Fibroblast of the conjunctiva (primary cell): ENCODE measurements at regions not wholly inside any gene's neighbourhood (a gene's known extent, or its start where the extent isn't known, plus 50 kb on each side); places are given as distances from the start of the nearest gene placed in this dataset.

ENCODE experiments used
- DNase-seq: peaks from one replicate; pipeline ENCODE4 v3.0.0-alpha.2; 2010; ENCODE audit warnings: low read depth

- no peak for DNase-seq
Observed at GRCh38 chr2:237150186-237150585, 64.5 kb downstream of the COPS8 start.

- DNase-seq: no peak
Observed at GRCh38 chr2:237150831-237151375, 65.2 kb downstream of the COPS8 start.

DNA sequence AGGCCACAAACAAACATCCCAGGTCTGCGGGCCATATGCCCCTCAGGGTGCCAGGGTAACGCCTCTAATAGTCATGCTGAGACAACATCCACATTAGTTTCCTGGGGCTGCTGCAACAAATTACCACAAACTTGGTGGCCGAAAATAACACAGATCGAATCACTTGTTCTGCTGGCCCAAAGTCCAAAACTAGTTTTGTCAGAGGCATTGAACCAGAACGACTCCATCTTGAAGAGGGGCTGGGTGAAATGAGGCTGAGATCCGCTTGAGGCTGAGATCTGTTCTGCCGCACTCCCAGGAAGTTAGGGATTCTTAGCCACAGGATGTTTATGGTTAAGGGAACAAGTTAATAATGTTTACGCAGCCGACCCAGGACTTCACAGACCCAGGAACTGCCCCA lies 66.7 kb downstream of the COPS8 start:
- DNase-seq: no peak

GRCh38 chr2:237153181-237153580 lies 67.5 kb downstream of the COPS8 start:
- DNase-seq: no peak

- DNase-seq: peak; percentile 55
Observed at GRCh38 chr2:237154082-237154638, 68.5 kb downstream of the COPS8 start.

DNA sequence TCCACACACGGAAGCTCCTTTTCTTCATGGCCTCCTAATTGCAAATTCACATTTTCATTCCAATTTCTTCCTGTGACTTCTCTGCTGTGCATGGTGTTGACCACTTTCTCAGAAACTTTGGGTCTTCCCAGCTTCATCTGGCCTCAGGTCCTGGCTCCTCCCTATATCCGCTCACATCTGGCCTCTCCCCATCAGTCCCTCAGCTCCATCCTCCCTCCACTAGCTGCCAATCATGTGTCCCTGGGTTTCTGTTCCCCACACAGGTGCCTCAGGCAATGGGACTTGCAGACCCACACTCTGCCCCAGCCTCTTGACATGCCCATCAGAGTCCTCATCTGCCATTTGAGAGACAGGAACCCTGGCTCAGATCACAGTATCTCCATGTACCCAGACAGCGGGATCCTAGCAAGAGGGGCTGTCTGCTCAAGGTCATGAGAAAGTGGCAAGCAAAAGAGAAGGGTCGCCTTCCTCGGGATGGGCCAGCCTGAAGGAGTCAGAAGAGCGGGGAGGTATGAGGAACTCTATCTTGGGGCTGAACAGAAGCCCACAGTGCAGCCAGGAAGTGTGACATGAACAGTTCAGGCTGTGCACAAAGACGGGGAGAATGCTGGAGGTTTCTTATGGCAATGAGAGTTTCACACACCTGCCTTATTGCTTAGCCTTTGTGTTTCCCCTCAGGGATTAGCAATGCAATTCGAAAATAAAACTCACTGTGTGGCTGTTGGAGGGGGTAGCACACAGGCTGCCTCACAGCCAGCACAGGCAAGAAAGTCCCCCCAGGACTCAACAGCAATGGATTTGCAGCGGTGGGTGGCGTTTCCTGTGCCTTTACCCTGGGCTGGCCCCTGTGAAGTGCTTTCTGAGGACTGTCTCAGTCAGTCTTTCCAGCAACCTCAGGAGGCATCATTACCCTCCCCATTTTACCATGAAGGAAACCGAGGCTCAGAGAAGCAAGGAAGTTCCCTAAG lies 69.5 kb downstream of the COPS8 start:
- DNase-seq: no peak

- peak; percentile 74 for DNase-seq
Observed at GRCh38 chr2:237156031-237156856, 70.6 kb downstream of the COPS8 start.

DNA sequence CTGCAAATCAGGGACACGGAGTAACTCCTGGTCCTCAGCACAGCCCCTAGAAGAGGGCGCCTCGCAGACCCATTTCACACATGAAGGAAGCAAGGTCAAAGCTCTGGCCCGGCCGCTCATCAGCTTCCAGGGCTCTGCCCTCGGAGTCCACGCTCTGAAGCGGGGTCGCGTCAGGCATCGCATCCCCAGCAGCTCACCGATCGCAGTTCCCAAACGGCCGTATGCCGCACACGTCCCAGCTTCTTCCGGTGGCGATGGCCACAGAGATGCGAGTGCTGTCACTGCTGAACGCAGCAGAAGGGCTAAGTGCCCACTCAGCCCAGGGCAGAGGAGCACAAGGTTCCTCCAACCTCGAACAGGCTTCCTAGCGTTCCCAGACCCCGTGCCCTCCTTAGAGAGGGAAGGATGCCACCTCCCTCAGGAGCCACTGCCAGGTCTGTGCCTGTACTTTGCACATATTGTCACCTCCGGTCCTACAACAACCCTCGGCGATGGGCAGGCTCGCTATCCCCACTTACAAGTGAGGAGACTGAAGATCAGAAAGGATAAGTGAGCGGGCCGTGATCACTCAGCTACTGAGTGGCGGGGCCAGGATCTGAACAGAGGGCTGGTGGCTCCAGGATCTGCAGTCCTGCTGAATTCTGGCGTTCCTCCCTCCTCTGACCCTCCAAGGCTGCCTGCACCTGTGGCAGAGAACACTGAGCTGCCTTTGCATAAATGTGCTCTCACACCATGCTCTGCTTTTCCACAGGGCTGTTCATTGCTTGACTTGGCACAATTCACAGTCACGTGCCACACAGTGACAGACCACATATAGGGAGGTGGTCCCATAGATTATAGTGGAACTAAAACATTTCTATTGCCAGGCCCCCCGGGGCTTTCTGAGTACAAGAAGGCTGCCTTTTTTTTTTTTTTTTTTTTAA lies 71.4 kb downstream of the COPS8 start:
- DNase-seq: peak; percentile 83

DNA sequence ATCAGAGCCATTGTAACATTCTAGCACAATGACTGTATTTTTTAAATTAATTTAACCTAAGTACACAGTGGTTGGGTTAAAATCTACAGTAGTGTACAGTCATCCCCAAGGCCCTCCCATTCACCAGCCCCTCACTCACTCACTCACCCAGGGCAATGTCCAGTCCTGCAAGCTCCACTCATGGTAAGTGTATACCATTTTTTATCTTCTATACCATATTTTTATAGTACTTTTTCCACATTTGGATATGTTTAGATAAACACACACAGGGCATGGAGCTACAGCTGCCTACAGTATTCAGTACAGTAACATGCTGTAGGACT lies 72.1 kb downstream of the COPS8 start:
- DNase-seq: no peak

DNA sequence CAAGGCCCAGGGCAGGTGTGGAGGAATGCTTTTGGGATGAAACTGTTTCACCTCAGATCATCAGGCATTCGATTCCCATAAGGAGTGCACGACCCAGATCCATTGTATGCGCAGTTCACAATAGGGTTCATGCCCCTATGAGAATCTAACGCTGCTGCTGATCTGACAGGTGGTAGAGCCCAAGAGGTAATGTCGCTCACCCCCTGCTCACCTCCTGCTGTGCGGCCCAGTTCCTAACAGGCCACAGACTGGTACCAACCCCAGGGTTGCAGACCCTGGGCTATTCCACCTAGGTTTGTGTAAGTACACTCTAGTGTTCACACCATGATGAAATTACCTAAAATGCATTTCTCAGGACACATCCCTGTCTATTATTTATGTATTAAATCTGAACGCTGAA lies 72.5 kb downstream of the COPS8 start:
- DNase-seq: no peak

GRCh38 chr2:237159006-237159911 lies 73.6 kb downstream of the COPS8 start:
- no peak for DNase-seq

DNA sequence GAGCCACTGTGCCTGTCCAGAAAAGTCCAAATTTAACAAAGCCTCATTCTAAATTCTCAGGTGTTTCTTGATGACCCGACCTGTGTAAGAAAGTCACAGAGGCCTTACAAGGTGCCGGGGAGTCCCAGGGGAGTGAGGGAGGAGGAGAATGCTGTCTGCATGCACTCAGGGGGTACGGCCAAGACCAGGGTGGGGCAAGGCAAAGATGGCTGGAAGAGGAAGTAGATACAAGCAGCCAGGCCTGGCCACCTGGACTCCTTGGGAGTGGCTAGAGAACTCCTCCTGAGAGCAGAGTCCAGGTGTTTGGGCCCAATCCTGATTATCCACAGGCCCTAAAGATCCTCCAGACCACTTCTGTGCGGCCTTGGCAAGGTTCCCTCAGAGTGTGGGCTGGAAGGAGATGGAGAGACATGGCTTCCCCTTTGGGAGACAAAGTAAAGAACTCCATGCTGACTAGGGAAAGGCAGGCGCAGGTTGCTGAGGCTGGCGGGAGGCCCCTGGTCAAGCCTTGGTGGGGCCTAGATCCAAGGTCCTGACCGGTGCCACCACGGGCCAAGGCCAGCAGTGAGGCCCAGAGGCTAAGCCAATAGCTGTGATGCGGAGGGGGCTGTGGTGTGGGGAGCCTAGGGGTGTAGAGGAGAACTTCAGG lies 74.7 kb downstream of the COPS8 start:
- no peak for DNase-seq

DNA sequence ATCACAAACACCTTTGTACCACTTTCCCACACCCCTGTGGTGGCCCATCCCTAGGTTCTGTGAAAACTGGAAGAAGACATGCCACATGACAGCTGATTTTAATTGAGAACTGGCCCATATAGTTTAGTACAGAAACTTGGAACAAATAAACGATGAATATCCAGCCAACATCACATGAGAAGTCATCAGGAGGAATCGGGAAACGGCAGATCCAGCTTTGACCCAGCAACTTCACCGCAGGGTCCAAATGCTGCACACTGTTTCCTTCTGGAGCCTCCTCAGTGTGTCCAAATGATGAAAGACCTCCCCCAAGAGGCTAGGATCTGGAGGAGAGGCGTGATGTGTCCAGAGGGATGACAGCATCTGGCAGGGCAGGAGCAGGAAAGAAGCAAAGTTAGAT lies 75.5 kb downstream of the COPS8 start:
- peak; percentile 70 for DNase-seq

DNA sequence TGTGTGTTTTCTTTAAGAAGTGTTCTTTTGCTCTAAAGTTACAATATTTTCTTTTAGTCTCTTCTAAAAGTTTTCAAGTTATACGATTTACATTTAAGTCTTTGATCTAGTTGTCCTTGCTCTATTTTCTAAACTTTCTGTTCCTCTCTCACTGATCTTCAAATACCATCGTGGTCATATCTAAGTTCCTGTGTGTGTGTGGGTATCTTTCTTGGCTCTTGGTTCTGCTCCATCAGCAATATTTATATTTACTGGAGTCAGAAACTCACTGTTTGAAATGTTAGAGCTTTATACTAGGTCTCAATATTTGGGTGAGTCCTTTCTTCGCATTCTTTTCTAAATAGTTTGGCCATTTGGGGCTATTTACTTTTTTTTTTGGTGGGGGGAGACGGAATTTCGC lies 77.3 kb downstream of the COPS8 start:
- DNase-seq: no peak

DNA sequence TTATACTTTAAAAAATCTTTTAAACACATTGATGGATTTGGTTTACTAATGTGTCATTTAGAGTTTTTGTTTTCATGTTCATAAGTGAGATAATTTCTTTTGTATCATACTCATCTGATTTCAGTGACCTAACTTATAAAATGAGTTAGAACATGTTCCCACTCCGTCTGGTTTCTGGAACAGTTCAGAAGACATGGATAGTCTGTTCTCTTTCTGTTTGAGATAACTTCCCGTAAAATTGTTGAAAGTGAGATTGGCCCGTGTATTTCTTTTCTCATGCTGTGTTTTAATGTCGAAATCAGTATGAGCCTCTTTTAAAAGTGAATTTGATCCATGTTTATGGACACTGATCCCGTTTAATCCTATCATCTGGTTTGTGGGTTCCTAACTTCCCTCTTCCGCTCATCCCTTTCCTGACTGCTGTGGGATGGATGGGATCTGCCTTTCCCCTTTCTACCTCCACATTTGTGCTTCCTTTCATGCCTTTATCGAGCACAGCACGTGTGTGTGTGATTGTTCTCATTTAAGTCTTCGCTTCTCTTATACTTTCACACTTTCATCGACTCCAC lies 78.9 kb downstream of the COPS8 start:
- no peak for DNase-seq

DNA sequence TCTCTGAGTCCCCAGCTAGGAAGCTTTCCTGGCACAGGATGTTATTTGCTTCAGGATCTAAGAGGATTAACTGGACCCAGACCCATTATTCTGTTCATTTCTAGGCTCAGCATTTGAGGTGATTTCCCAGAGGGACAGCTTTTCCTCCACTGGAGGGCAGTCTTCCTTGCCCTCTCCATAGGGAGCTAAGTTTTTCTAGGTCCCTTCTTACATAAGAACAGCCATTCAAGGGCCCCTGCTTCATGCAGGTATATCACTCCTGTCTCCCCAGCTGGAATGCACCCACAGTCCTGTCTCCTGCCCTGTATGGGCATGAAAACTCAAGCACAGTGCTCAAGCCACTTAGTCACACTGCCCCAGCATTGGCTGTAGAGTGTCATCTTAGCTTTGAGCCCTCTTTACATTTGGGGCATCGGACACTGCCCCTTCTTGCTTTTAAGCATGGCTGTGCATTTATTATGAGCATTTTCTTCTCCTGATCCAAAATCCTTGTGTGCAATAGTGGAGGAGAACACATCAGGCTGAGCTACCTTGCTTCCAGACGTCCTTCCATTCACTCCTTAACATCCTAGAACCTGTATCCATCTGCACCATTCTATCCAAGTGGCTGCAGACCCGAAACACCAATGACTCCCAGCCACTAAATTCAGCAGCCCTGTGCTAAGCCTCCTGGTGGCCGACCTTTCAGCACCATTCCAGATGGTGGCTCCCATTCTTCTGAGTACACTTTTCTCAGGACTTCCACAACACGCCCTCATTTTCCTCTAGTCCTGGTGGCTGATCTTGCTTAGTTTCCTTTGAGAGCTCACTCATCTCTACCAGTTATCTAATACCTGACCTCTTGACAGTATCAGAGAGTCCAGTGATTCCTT lies 80.0 kb downstream of the COPS8 start:
- no peak for DNase-seq

- DNase-seq: no peak
Observed at GRCh38 chr2:237167038-237167437, 81.3 kb downstream of the COPS8 start.

DNA sequence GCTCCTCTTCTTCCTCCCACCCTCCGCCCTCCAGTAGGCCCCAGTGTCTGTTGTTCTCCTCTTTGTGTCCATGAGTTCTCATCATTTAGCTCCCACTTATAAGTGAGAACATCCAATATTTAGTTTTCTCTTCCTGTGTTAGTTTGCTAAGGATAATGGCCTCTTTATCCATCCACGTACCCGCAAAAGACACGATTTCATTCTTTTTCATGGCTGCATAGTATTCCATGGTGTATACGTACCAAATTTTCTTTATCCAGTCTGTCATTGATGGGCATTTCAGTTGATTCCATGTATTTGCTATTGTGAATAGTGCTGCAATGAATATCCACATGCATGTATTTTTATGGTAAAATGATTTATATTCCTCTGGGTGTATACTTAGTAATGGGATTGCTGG lies 82.2 kb downstream of the COPS8 start:
- DNase-seq: no peak

GRCh38 chr2:237170020-237170419 lies 84.3 kb downstream of the COPS8 start:
- DNase-seq: no peak
